Glutamatergic neuron (in vitro differentiated cells): ENCODE measurements at regions not wholly inside any gene's neighbourhood (a gene's known extent, or its start where the extent isn't known, plus 50 kb on each side); places are given as distances from the start of the nearest gene placed in this dataset.

Experiments used
- DNase-seq: peaks from one replicate; pipeline ENCODE4 v3.0.0; 2022
- H3K27ac Mint-ChIP-seq: one replicate; pipeline ENCODE4 v1.8.0; 2020; ENCODE audit warnings: mild to moderate bottlenecking, mixed read lengths, inconsistent platforms; ENCODE audit not compliant: unreplicated experiment
- H3K27me3 Mint-ChIP-seq: one replicate; pipeline ENCODE4 v1.8.0; 2020; ENCODE audit warnings: mild to moderate bottlenecking, moderate library complexity, mixed read lengths, inconsistent platforms; ENCODE audit not compliant: unreplicated experiment
- H3K36me3 Mint-ChIP-seq: one replicate; pipeline ENCODE4 v1.8.0; 2020; ENCODE audit warnings: mild to moderate bottlenecking, mixed read lengths, inconsistent platforms; ENCODE audit not compliant: unreplicated experiment
- H3K4me1 Mint-ChIP-seq: one replicate; pipeline ENCODE4 v1.8.0; 2020; ENCODE audit warnings: mild to moderate bottlenecking, low read depth, mixed read lengths, inconsistent platforms; ENCODE audit not compliant: unreplicated experiment
- H3K4me3 Mint-ChIP-seq: one replicate; pipeline ENCODE4 v1.8.0; 2020; ENCODE audit warnings: mild to moderate bottlenecking, mixed read lengths, inconsistent platforms; ENCODE audit not compliant: unreplicated experiment
- H3K9me3 Mint-ChIP-seq: one replicate; pipeline ENCODE4 v1.8.0; 2020; ENCODE audit warnings: mild to moderate bottlenecking, moderate library complexity, mixed read lengths, inconsistent platforms; ENCODE audit not compliant: unreplicated experiment
- TF ChIP-seq, protein P1 (sequence below): fragments of 200-600 bp; sonication (generic); IDR thresholded peaks from one replicate; pipeline ENCODE4 v1.5.0; 2021; ENCODE audit not compliant: partially characterized antibody, unreplicated experiment

DNA sequence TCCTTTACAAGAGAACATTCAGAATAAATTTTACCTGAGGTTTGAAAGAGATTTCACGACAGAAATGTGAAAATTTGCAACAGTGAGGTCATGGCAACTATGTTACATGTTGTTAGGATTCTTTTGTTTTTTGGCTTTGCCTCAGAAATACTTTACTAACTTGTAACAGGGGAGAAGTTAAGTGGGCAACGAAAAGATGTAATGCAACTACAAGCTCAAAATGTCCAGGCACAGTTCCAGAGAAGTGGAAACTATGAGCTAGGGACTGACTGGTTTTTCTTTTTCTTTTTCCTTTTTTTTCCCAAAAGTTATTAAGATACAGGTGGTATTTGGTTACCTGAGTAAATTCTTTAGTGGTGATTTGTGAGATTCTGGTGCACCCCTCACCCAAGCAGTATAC is 111.5 kb upstream of the PPP2R3A start:
- no peaks in the 10 kb centered on the region for H3K4me1 Mint-ChIP-seq
- no peaks in the 10 kb centered on the region for H3K36me3 Mint-ChIP-seq
- TF ChIP-seq, protein P1, sequence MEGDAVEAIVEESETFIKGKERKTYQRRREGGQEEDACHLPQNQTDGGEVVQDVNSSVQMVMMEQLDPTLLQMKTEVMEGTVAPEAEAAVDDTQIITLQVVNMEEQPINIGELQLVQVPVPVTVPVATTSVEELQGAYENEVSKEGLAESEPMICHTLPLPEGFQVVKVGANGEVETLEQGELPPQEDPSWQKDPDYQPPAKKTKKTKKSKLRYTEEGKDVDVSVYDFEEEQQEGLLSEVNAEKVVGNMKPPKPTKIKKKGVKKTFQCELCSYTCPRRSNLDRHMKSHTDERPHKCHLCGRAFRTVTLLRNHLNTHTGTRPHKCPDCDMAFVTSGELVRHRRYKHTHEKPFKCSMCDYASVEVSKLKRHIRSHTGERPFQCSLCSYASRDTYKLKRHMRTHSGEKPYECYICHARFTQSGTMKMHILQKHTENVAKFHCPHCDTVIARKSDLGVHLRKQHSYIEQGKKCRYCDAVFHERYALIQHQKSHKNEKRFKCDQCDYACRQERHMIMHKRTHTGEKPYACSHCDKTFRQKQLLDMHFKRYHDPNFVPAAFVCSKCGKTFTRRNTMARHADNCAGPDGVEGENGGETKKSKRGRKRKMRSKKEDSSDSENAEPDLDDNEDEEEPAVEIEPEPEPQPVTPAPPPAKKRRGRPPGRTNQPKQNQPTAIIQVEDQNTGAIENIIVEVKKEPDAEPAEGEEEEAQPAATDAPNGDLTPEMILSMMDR, result no peak
- no peak overlapping the region for H3K27ac Mint-ChIP-seq
- H3K4me3 Mint-ChIP-seq, result no peak overlapping the region
- no peaks in the 10 kb centered on the region for H3K9me3 Mint-ChIP-seq
- no peaks in the 10 kb centered on the region for H3K27me3 Mint-ChIP-seq
- DNase-seq, result no peak

DNA sequence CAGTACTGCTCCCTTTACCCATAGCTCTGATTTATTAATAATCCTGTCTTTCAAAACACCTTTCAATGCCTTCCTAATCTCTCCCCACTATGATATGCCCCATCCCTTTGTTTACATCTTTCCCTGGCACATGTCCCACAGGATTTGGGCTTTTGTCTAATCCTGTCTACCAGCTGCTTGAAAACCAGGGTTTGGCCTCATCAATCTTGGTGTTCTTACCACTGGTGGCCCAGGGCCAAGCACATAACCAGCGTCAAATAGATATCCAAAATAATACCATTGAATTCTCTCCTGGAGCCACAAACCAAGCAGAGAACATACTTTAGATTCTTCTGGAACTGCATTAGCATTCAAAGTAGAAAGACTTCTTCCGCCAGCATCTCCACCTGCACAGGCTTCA is 104.8 kb upstream of the PPP2R3A start:
- Mint-ChIP-seq H3K9me3 (no peaks in the 10 kb centered on the region), H3K27me3 (no peaks in the 10 kb centered on the region), H3K4me3 (no peak overlapping the region), H3K4me1 (no peaks in the 10 kb centered on the region), H3K36me3 (no peaks in the 10 kb centered on the region), H3K27ac (no peak overlapping the region)
- TF ChIP-seq, protein P1, result no peak
- no peak for DNase-seq

DNA sequence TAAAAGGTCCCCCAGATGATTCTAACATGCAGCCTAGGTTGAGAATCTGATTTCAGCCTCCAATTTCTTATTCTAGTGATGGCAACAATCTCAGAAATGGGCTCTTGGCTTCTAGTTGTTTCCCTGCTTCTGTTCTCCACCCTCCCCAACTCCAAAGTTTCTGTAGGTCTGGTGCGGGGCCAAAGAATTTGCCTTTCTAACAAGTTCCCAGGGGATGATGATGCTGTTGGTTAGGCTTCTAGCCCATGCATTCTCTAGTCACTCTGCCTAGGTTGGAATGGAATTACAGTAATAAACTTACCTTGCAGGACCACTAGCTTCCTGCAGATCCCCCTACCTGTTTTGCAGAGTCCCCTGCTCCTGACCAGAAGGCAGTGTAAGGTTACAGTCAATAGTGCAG is 103.2 kb upstream of the PPP2R3A start:
- TF ChIP-seq, protein P1, result no peak
- Mint-ChIP-seq H3K4me1 (no peaks in the 10 kb centered on the region), H3K4me3 (no peak overlapping the region), H3K9me3 (no peaks in the 10 kb centered on the region), H3K27me3 (no peaks in the 10 kb centered on the region), H3K27ac (no peak overlapping the region), H3K36me3 (no peaks in the 10 kb centered on the region)
- DNase-seq, result no peak

DNA sequence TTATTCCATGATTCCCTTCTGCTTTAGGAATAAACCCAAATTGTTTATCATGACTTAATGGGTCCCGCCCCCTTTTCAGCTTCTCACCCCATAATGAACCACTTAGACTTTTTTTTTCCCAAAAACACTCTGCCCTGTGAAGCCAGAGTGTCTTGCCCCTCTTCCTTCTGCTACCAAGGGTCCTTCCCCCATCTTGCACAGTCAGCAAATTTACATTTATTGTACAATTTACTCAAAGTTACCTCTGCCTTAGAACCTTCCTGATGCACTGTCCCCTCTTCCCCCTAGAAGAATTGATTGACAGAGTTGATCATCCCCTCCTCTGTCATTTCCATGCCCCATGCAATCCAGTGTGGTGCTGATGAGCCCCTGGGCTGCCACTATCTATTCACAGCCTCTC is 101.5 kb upstream of the PPP2R3A start:
- Mint-ChIP-seq H3K27me3 (no peaks in the 10 kb centered on the region), H3K27ac (no peak overlapping the region), H3K4me3 (no peak overlapping the region), H3K9me3 (no peaks in the 10 kb centered on the region), H3K4me1 (no peaks in the 10 kb centered on the region), H3K36me3 (no peaks in the 10 kb centered on the region)
- TF ChIP-seq, protein P1, result no peak
- DNase-seq, result no peak

DNA sequence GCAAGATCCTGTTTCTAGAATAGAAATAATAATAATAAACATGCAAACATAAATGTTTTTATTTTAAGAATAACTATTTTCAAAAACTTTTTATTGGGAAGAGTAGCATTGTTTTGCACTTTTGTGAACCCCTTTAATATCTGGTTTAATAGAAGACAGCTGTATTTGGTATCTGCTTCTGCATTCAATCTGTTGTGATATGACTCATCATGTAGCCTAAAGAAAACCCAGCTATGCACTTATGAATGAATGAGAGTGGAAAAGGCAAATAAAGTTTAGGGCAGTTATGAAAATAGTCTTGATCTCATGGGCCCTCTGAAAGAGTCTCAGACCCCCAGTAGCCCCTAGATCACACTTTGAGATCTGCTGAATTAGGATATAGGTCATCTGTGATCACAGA is 100.4 kb upstream of the PPP2R3A start:
- no peak for DNase-seq
- Mint-ChIP-seq H3K27ac (no peak overlapping the region), H3K36me3 (no peaks in the 10 kb centered on the region), H3K4me1 (no peaks in the 10 kb centered on the region), H3K27me3 (no peaks in the 10 kb centered on the region), H3K9me3 (no peaks in the 10 kb centered on the region), H3K4me3 (no peak overlapping the region)
- TF ChIP-seq, protein P1, result no peak
